Endothelial cell of umbilical vein (primary cell): ENCODE measurements at regions not wholly inside any gene's neighbourhood (a gene's known extent, or its start where the extent isn't known, plus 50 kb on each side); places are given as distances from the start of the nearest gene placed in this dataset.
"Not testable (repeated sequence)": the region's sequence is repeated elsewhere in the genome, so short reads cannot be mapped to it uniquely, and the experiment has no call there.

Experiments used
- BruUV-seq: library from RNA; stranded (reverse); fragments of 400-500 nt; replicated peaks from 2 replicates; lab custom pipeline; 2021; lab: Mats Ljungman, UMichigan
- CTCF ChIA-PET: fragments of 300-600, 350-600 bp; sonication (Branson Sonifier 250); formaldehyde crosslinking; loops from one replicate; lab custom pipeline; 2021; ENCODE audit warnings: antibody characterized with exemption, inconsistent platforms; lab: Charles Lee
- POLR2A ChIA-PET: fragments of 300-600, 350-600 bp; sonication (Branson Sonifier 250); formaldehyde crosslinking; loops from one replicate; lab custom pipeline; 2021; ENCODE audit warnings: antibody characterized with exemption, inconsistent platforms; lab: Charles Lee
- DNase-seq: peaks from one replicate; pipeline ENCODE4 v3.0.0-alpha.2; 2011; ENCODE audit warnings: low read depth, low spot score
- FAIRE-seq: peaks from 2 replicates; lab custom pipeline; 2011; peaks lifted over from hg19 to GRCh38; lab: Jason Lieb, UNC
- H2AFZ ChIP-seq: 2 replicates; pipeline ENCODE4 v1.6.0; 2012; ENCODE audit warnings: low read depth, low read length, control low read depth, inconsistent platforms
- H3K27ac ChIP-seq: 2 replicates; pipeline ENCODE4 v1.5.1; 2011; ENCODE audit warnings: low read depth, mild to moderate bottlenecking, control low read depth, low read length, moderate library complexity; ENCODE audit not compliant: insufficient read depth
- H3K27me3 ChIP-seq, 2 experiments: 2 replicates each; pipeline versions ENCODE4 v1.6.0 to v1.6.1; 2011; ENCODE audit warnings: low read length in 2 of 2, mixed read lengths in 1 of 2; ENCODE audit not compliant: control insufficient read depth in 2 of 2, insufficient read depth in 2 of 2
- H3K36me3 ChIP-seq, 2 experiments: 2 replicates in 1 of 2; 3 replicates in 1 of 2; pipeline ENCODE4 v1.5.1; 2011; ENCODE audit warnings: low read length in 2 of 2, mild to moderate bottlenecking in 1 of 2, moderate library complexity in 1 of 2; ENCODE audit not compliant: control insufficient read depth in 2 of 2, insufficient read depth in 2 of 2; ENCODE audit errors: extremely low read depth in 1 of 2
- H3K4me1 ChIP-seq: 3 replicates; pipeline ENCODE4 v1.5.1; 2011; ENCODE audit warnings: mild to moderate bottlenecking, low read length; ENCODE audit not compliant: control insufficient read depth, insufficient read depth; ENCODE audit errors: extremely low read depth
- H3K4me2 ChIP-seq: 2 replicates; pipeline ENCODE4 v1.6.1; 2011; ENCODE audit warnings: low read length, control low read depth, mixed read lengths; ENCODE audit not compliant: insufficient read depth
- H3K4me3 ChIP-seq, 3 experiments: fragments of 200-600 bp in 1 of 3; sonication (generic), shearing (Covaris generic) in 1 of 3; replicated peaks in 1 of 3; 2 replicates each; pipeline ENCODE4 v1.5.1; 2011 to 2016; ENCODE audit warnings: control low read depth in 3 of 3, low read length in 3 of 3, mild to moderate bottlenecking in 2 of 3, inconsistent platforms in 1 of 3, low read depth in 1 of 3, moderate library complexity in 1 of 3; ENCODE audit not compliant: insufficient read depth in 1 of 3
- H3K79me2 ChIP-seq: 2 replicates; pipeline ENCODE4 v1.6.0; 2012; ENCODE audit warnings: low read length, inconsistent platforms; ENCODE audit not compliant: control insufficient read depth, insufficient read depth
- H3K9ac ChIP-seq: replicated peaks from 2 replicates; pipeline ENCODE3; 2011; ENCODE audit warnings: low read length, control low read depth; ENCODE audit not compliant: insufficient read depth; ENCODE audit errors: extremely low read depth
- H3K9me1 ChIP-seq: replicated peaks from 3 replicates; pipeline ENCODE4 v1.6.0; 2011; ENCODE audit warnings: mild to moderate bottlenecking, low read length; ENCODE audit not compliant: control insufficient read depth, insufficient read depth; ENCODE audit errors: extremely low read depth
- H3K9me3 ChIP-seq: replicated peaks from 2 replicates; pipeline ENCODE4 v1.5.1; 2012; ENCODE audit warnings: low read length, inconsistent platforms; ENCODE audit not compliant: control insufficient read depth, insufficient read depth
- H4K20me1 ChIP-seq: replicated peaks from 2 replicates; pipeline ENCODE3; 2011; ENCODE audit warnings: mild to moderate bottlenecking, low read length; ENCODE audit not compliant: control insufficient read depth, insufficient read depth; ENCODE audit errors: extremely low read depth
- CTCF ChIP-seq, 2 donors: IDR thresholded peaks; 1 replicate in 1 of 2; 2 replicates in 1 of 2; pipeline ENCODE4 v1.5.1; 2011; ENCODE audit warnings: low read length in 2 of 2, mild to moderate bottlenecking in 2 of 2, moderate library complexity in 2 of 2, control low read depth in 1 of 2, inconsistent platforms in 1 of 2, low read depth in 1 of 2; ENCODE audit not compliant: insufficient read depth in 1 of 2; ENCODE audit errors: extremely low read depth in 1 of 2
- EZH2 ChIP-seq: IDR thresholded peaks from 2 replicates; pipeline ENCODE4 v1.6.1; 2012; ENCODE audit warnings: borderline replicate concordance, low read depth, mild to moderate bottlenecking, moderate library complexity, low read length, inconsistent platforms; ENCODE audit not compliant: severe bottlenecking
- FOS ChIP-seq: IDR thresholded peaks from 2 replicates; pipeline ENCODE4 v1.6.1; 2011; ENCODE audit warnings: mild to moderate bottlenecking, low read length, moderate library complexity, borderline replicate concordance; ENCODE audit not compliant: insufficient read depth
- GATA2 ChIP-seq: IDR thresholded peaks from 2 replicates; pipeline ENCODE4 v1.7.0; 2011; ENCODE audit warnings: low read depth, mild to moderate bottlenecking, moderate library complexity, mixed read lengths, low read length; ENCODE audit not compliant: insufficient read length, insufficient read depth
- JUN ChIP-seq: IDR thresholded peaks from 2 replicates; pipeline ENCODE4 v1.6.1; 2011; ENCODE audit warnings: borderline replicate concordance, low read depth; ENCODE audit not compliant: insufficient read length, insufficient read depth
- MAX ChIP-seq: IDR thresholded peaks from 2 replicates; pipeline ENCODE4 v1.6.1; 2011; ENCODE audit not compliant: insufficient read depth, insufficient read length
- MYC ChIP-seq: IDR thresholded peaks from one replicate; pipeline ENCODE4 v1.6.1; 2011; ENCODE audit warnings: mild to moderate bottlenecking, low read depth, low read length
- POLR2A ChIP-seq: IDR thresholded peaks from 2 replicates; pipeline ENCODE4 v1.6.1; 2012; ENCODE audit warnings: low read depth, mild to moderate bottlenecking, control low read depth, low read length
- POLR2AphosphoS5 ChIP-seq: IDR thresholded peaks from 2 replicates; pipeline ENCODE4 v1.6.1; 2012; ENCODE audit warnings: low read depth, mild to moderate bottlenecking, control low read depth, low read length, moderate library complexity; ENCODE audit not compliant: insufficient read depth
- dilution Hi-C: fragments of 300-500 bp; cut with MboI; formaldehyde crosslinking; loops from one replicate; pipeline ENCODE4 v1.15.0; 2019; ENCODE audit warnings: low sequenced_read_pairs; ENCODE audit not compliant: extremely low pct_ligation_motif_present
- intact Hi-C: fragments of 100-400 bp; cut with micrococcal nuclease; formaldehyde crosslinking; loops from one replicate; pipeline ENCODE4 v1.10.0; 2022

- TF ChIP-seq MYC (no peak), POLR2A (no peak), EZH2 (no peak), POLR2AphosphoS5 (no peak), CTCF (IDR thresholded peaks at IDR 0.05; ENCODE audit: extremely low read depth in 1 of 2, insufficient read depth in 1 of 2, low read depth in 1 of 2, low read length in 2 of 2) (no peak), GATA2 (no peak), FOS (no peak), JUN (no peak), MAX (no peak)
- Histone ChIP-seq H3K9me3 (peaks cover 4% of the 10 kb centered on the region), H3K4me1 (no peaks in the 10 kb centered on the region), H3K4me2 (no peak overlapping the region), H3K36me3 (no peaks in the 10 kb centered on the region), H3K4me3 (no peak overlapping the region), H3K27me3 (no peaks in the 10 kb centered on the region), H4K20me1 (no peaks in the 10 kb centered on the region), H3K79me2 (no peaks in the 10 kb centered on the region), H2AFZ (no peak overlapping the region), H3K9ac (no peak overlapping the region), H3K27ac (no peak overlapping the region), H3K9me1 (no peaks in the 10 kb centered on the region)
- FAIRE-seq, result no peak
- POLR2A ChIA-PET, result no interaction called here
- dilution Hi-C loops (no loop called here), intact Hi-C loops (no loop called here)
- BruUV-seq, result no TSS peak
- CTCF ChIA-PET, result no interaction called here
- DNase-seq, result no peak
These were observed 481.6 kb downstream of the EIPR1 start for GRCh38 chr2:2896011-2896410.

DNA sequence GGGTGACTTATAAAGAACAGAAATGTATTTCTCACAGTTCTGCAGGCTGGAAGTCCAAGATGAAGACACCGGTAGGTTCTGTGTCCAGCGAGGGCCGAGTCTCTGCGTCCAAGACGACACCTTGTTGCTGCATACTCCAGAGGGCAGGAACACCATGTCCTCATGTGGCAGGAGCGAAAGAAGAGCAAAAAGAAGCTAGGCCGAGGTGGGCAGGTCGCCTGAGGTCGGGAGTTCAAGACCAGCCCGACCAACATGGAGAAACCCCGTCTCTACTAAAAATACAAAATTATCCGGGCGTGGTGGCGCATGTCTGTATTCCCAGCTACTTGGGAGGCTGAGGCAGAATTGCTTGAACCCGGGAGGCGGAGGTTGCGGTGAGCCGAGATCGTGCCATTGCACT, 483.6 kb downstream of the EIPR1 start:
- H2AFZ ChIP-seq, H3K9me3 ChIP-seq, dilution Hi-C loops, H3K4me3 ChIP-seq, H3K9ac ChIP-seq, BruUV-seq, H3K79me2 ChIP-seq, H3K27ac ChIP-seq, CTCF ChIA-PET, H3K4me1 ChIP-seq, FAIRE-seq, POLR2A ChIA-PET, intact Hi-C loops, H3K4me2 ChIP-seq, H3K36me3 ChIP-seq, H3K27me3 ChIP-seq, H4K20me1 ChIP-seq, H3K9me1 ChIP-seq, DNase-seq: not testable (repeated sequence)
